K562 (cell line): ENCODE measurements at regions not wholly inside any gene's neighbourhood (a gene's known extent, or its start where the extent isn't known, plus 50 kb on each side); places are given as distances from the start of the nearest gene placed in this dataset.

Source experiments
- ATAC-seq: fragments of 200-7000 bp; cut with Tn5 transposase; 3 replicates; pipeline ENCODE4 v1.9.1; 2020; ENCODE audit warnings: moderate library complexity
- BruUV-seq: library from RNA; stranded (reverse); fragments of 400-500 nt; replicated peaks from 2 replicates; lab custom pipeline; 2021; lab: Mats Ljungman, UMichigan
- CTCF ChIA-PET: fragments of 300-600 bp; formaldehyde crosslinking; extraction: SDS; loops from one replicate; lab custom pipeline; 2021; ENCODE audit warnings: low intra/inter-chr PET ratio; lab: Yijun Ruan, JAX
- POLR2A ChIA-PET: fragments of 300-600, 350-650 bp; sonication (Branson Sonifier 250); formaldehyde crosslinking; extraction: SDS; loops from one replicate; lab custom pipeline; 2021; ENCODE audit warnings: antibody characterized with exemption, inconsistent platforms; lab: Yijun Ruan, JAX
- DNase-seq, 4 experiments: peaks; one replicate each; pipeline versions ENCODE4 v3.0.0 to v3.0.0-alpha.2; 2011 to 2018; ENCODE audit warnings: low spot score in 3 of 4, mixed read lengths in 3 of 4; ENCODE audit errors: extremely low read depth in 1 of 4
- FAIRE-seq: peaks from 2 replicates; lab custom pipeline; 2011; peaks lifted over from hg19 to GRCh38; lab: Jason Lieb, UNC
- H2AFZ ChIP-seq: 2 replicates; pipeline ENCODE4 v1.6.0; 2011; ENCODE audit warnings: low read depth, low read length, control low read depth, inconsistent platforms
- H3K27ac ChIP-seq: fragments of 200-600 bp; 3 replicates; pipeline ENCODE4 v1.8.0; 2011; ENCODE audit warnings: low read depth, mild to moderate bottlenecking, control low read depth, inconsistent platforms, low read length, moderate library complexity, mixed read lengths; ENCODE audit errors: extremely low read depth
- H3K27me3 ChIP-seq, 2 experiments: fragments of 300-600 bp in 1 of 2; 2 replicates in 1 of 2; 3 replicates in 1 of 2; pipeline versions ENCODE4 v1.6.0 to v1.8.0; 2011; ENCODE audit warnings: inconsistent platforms in 2 of 2, low read length in 2 of 2, mild to moderate bottlenecking in 1 of 2, mixed read lengths in 1 of 2, moderate library complexity in 1 of 2; ENCODE audit not compliant: control insufficient read depth in 2 of 2, insufficient read depth in 2 of 2
- H3K36me3 ChIP-seq: fragments of 300-600 bp; 3 replicates; pipeline ENCODE4 v1.8.0; 2011; ENCODE audit warnings: mild to moderate bottlenecking, low read length, inconsistent platforms; ENCODE audit not compliant: control insufficient read depth, insufficient read depth
- H3K4me1 ChIP-seq, 2 experiments: fragments of 200-600 bp in 1 of 2; replicated peaks in 1 of 2; 2 replicates in 1 of 2; 3 replicates in 1 of 2; pipeline versions ENCODE4 v1.5.1 to v1.8.0; 2011; ENCODE audit warnings: inconsistent platforms in 2 of 2, low read length in 2 of 2, mild to moderate bottlenecking in 1 of 2, mixed read lengths in 1 of 2, moderate library complexity in 1 of 2; ENCODE audit not compliant: control insufficient read depth in 2 of 2, insufficient read depth in 2 of 2
- H3K4me2 ChIP-seq: 2 replicates; pipeline ENCODE4 v1.6.1; 2011; ENCODE audit warnings: low read length, control low read depth, inconsistent platforms, mixed read lengths; ENCODE audit not compliant: insufficient read depth
- H3K4me3 ChIP-seq: fragments of 200-600 bp; sonication (generic), shearing (Covaris generic); 2 replicates; pipeline ENCODE4 v1.5.1; 2016; ENCODE audit warnings: control low read depth, inconsistent platforms
- H3K79me2 ChIP-seq: fragments of 200-600 bp; 3 replicates; pipeline ENCODE4 v1.8.0; 2011; ENCODE audit warnings: low read length, inconsistent platforms; ENCODE audit not compliant: control insufficient read depth, insufficient read depth
- H3K9ac ChIP-seq, 2 experiments: 2 replicates each; pipeline versions ENCODE4 v1.6.0 to v1.6.1; 2011; ENCODE audit warnings: low read depth in 2 of 2, low read length in 2 of 2, control low read depth in 1 of 2, inconsistent platforms in 1 of 2, mild to moderate bottlenecking in 1 of 2, mixed read lengths in 1 of 2; ENCODE audit not compliant: insufficient read depth in 1 of 2
- H3K9me1 ChIP-seq: one replicate; pipeline ENCODE4 v1.6.0; 2011; ENCODE audit warnings: inconsistent platforms, mild to moderate bottlenecking, low read length, moderate library complexity; ENCODE audit not compliant: control insufficient read depth, insufficient read depth
- H3K9me3 ChIP-seq: replicated peaks from 2 replicates; pipeline ENCODE4 v1.5.1; 2011; ENCODE audit warnings: low read depth, low read length, inconsistent platforms; ENCODE audit not compliant: control insufficient read depth, insufficient read depth
- H4K20me1 ChIP-seq: replicated peaks from 2 replicates; pipeline ENCODE4 v1.6.1; 2011; ENCODE audit warnings: low read length, inconsistent platforms, mixed read lengths; ENCODE audit not compliant: control insufficient read depth, insufficient read depth
- CTCF ChIP-seq, 3 experiments: IDR thresholded peaks in 2 of 3; conservative IDR thresholded peaks in 1 of 3; 2 replicates each; pipeline ENCODE4 v1.5.1; 2011 to 2012; ENCODE audit warnings: low read length in 3 of 3, mild to moderate bottlenecking in 3 of 3, control low read depth in 2 of 3, improper control_type of control experiment in 1 of 3, inconsistent platforms in 1 of 3, low read depth in 1 of 3, mixed read lengths in 1 of 3, moderate library complexity in 1 of 3; ENCODE audit not compliant: insufficient read depth in 2 of 3
- ETV6 ChIP-seq, 3 experiments: fragments of 150-350 bp in 1 of 3; sonication (generic) in 1 of 3; formaldehyde crosslinking in 1 of 3; IDR thresholded peaks; 2 replicates each; pipeline versions ENCODE4 v1.6.1 to v1.8.0; 2014 to 2022; ENCODE audit warnings: borderline replicate concordance in 2 of 3, low read depth in 2 of 3, antibody characterized with exemption in 1 of 3, low read length in 1 of 3, mild to moderate bottlenecking in 1 of 3, missing genetic modification reagents in 1 of 3
- NFE2 ChIP-seq: IDR thresholded peaks from 2 replicates; pipeline ENCODE4 v1.6.1; 2014; ENCODE audit warnings: antibody characterized with exemption, low read depth
- TAF15 ChIP-seq: fragments of 200-400 bp; formaldehyde crosslinking; IDR thresholded peaks from 2 replicates; pipeline ENCODE4 v1.6.1; 2017; ENCODE audit warnings: mild to moderate bottlenecking, low read depth, low read length, moderate library complexity
- TEAD1 ChIP-seq, 2 experiments: fragments of 450-650 bp in 1 of 2; sonication (generic) in 1 of 2; formaldehyde crosslinking; IDR thresholded peaks; 2 replicates each; pipeline versions ENCODE4 v1.4.0 to v1.8.0; 2020 to 2022; ENCODE audit warnings: mild to moderate bottlenecking in 2 of 2, missing genetic modification reagents in 1 of 2
- ZNF316 ChIP-seq: fragments of 450-650 bp; IDR thresholded peaks from 2 replicates; pipeline ENCODE4 v1.6.1; 2016
- ZNF644 ChIP-seq: fragments of 200-800 bp; sonication (Bioruptor generic); IDR thresholded peaks from 2 replicates; pipeline ENCODE4 v1.6.1; 2016; ENCODE audit warnings: low read depth, missing genetic modification characterization, missing compliant biosample characterization
- WGBS: fragments of 100-300 bp; shearing (Covaris generic); methylation state at CpG from one replicate; pipeline ENCODE4 v1.1.6; 2016; ENCODE audit warnings: low coverage, mixed read lengths; ENCODE audit not compliant: insufficient coverage; ENCODE audit errors: missing lambda C conversion rate; 5-methylcytosine and 5-hydroxymethylcytosine counted together
- in situ Hi-C: fragments of 300-500 bp; cut with MboI; formaldehyde crosslinking; loops from 4 replicates; pipeline ENCODE4 v1.15.0; 2018; ENCODE audit warnings: inconsistent platforms, mixed read lengths
- intact Hi-C: fragments of 100-400 bp; cut with micrococcal nuclease; formaldehyde crosslinking; loops from 2 replicates; pipeline ENCODE4 v1.14.2; 2022
- TF ChIP-seq, protein P1 (sequence below), 2 experiments: fragments of 450-650 bp; formaldehyde crosslinking in 1 of 2; IDR thresholded peaks; 2 replicates each; pipeline versions ENCODE4 v1.4.0 to v1.6.1; 2014 to 2020; ENCODE audit warnings: mild to moderate bottlenecking in 2 of 2, borderline replicate concordance in 1 of 2, low read depth in 1 of 2
- TF ChIP-seq, protein P2 (sequence below): fragments of 250-450 bp; sonication (Bioruptor Pico); IDR thresholded peaks from 2 replicates; pipeline ENCODE4 v1.5.0; 2020; ENCODE audit warnings: mild to moderate bottlenecking

DNA sequence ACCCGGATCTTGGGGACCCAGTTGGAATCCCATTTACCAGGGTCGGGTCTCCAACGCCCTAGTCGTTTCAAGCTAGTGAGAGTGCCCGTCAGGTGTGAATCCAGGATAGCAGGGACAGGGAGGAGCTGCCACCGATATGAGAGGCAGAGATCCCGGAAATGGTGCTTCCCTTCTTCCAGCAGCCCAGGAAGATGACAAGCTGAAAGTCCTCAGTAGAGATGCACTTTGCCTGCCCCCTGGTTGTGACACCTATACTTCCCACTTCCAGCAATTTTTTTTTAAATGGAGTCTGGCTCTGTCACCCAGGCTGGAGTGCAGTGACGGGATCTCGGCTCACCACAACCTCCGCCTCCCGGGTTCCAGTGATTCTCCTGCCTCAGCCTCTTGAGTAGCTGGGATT lies 503.0 kb downstream of the NTRK3 start:
- intact Hi-C loops (loop anchor here (5.0 kb wide), 2 partner anchors 131 to 146 kb away; no protein-coding TSS in a partner anchor), in situ Hi-C loops (no loop called here)
- FAIRE-seq: peak; percentile 55
- Histone ChIP-seq H3K36me3 (no peaks in the 10 kb centered on the region), H3K9me1 (no peaks in the 10 kb centered on the region), H3K79me2 (no peaks in the 10 kb centered on the region), H3K9me3 (no peaks in the 10 kb centered on the region), H2AFZ (peak overlapping the region; percentile 81), H3K4me2 (peak overlapping the region; percentile 61), H3K27ac (no peak overlapping the region; the same call in 2 of the 3 replicates), H3K27me3 (no peaks in the 10 kb centered on the region), H3K4me1 (peaks cover 3 to 18% of the 10 kb centered on the region in 2 experiments; a peak in 3 of 5 replicates), H3K4me3 (no peak overlapping the region), H4K20me1 (no peaks in the 10 kb centered on the region), H3K9ac (no peak overlapping the region)
- ChIA-PET CTCF (interaction anchor here (1.3 kb wide), 1 partner anchor 145 kb away, joined by 3 read pairs; no protein-coding TSS in a partner anchor), POLR2A (interaction anchor here (0.6 to 0.7 kb wide), 3 partner anchors 9 to 228 kb away, joined by 3 read pairs; no protein-coding TSS in a partner anchor)
- WGBS: 13% methylated on average over 6 of the region's 11 CpGs
- DNase-seq: peak in 2 of 4 experiments; percentile 53 to 63
- BruUV-seq: no TSS peak
- ATAC-seq: peak; percentile 87
- TF ChIP-seq NFE2 (0 out of 2 replicates have a peak, but pooled peaks have one; percentile 2), ZNF316 (no peak), ETV6 (IDR thresholded peaks at IDR 0.05; ENCODE audit: borderline replicate concordance in 1 of 2, low read depth in 2 of 2, low read length in 1 of 2) (peak; percentile 37 to 55; a peak in 1 of 4 replicates), ETV6 (CRISPR knock-in tag; IDR thresholded peaks at IDR 0.05; ENCODE audit: borderline replicate concordance) (no peak), TAF15 (no peak), CTCF (IDR thresholded peaks at IDR 0.05 in 2 of 3, conservative IDR thresholded peaks at IDR 0.05 in 1 of 3; ENCODE audit: insufficient read depth in 2 of 3, low read depth in 1 of 3, low read length in 3 of 3) (peak; percentile 25 to 59 (median 33); a peak in 2 of 6 replicates), ZNF644 (tag) (no peak), TEAD1 (CRISPR knock-in tag; IDR thresholded peaks at IDR 0.05) (no peak)
- TF ChIP-seq, protein P1, sequence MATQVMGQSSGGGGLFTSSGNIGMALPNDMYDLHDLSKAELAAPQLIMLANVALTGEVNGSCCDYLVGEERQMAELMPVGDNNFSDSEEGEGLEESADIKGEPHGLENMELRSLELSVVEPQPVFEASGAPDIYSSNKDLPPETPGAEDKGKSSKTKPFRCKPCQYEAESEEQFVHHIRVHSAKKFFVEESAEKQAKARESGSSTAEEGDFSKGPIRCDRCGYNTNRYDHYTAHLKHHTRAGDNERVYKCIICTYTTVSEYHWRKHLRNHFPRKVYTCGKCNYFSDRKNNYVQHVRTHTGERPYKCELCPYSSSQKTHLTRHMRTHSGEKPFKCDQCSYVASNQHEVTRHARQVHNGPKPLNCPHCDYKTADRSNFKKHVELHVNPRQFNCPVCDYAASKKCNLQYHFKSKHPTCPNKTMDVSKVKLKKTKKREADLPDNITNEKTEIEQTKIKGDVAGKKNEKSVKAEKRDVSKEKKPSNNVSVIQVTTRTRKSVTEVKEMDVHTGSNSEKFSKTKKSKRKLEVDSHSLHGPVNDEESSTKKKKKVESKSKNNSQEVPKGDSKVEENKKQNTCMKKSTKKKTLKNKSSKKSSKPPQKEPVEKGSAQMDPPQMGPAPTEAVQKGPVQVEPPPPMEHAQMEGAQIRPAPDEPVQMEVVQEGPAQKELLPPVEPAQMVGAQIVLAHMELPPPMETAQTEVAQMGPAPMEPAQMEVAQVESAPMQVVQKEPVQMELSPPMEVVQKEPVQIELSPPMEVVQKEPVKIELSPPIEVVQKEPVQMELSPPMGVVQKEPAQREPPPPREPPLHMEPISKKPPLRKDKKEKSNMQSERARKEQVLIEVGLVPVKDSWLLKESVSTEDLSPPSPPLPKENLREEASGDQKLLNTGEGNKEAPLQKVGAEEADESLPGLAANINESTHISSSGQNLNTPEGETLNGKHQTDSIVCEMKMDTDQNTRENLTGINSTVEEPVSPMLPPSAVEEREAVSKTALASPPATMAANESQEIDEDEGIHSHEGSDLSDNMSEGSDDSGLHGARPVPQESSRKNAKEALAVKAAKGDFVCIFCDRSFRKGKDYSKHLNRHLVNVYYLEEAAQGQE (IDR thresholded peaks at IDR 0.05; ENCODE audit: borderline replicate concordance): peak; percentile 66; the same call in 1 of the 2 replicates
- TF ChIP-seq, protein P1 (CRISPR knock-in tag; IDR thresholded peaks at IDR 0.05; ENCODE audit: low read depth): no peak
- TF ChIP-seq, protein P2, sequence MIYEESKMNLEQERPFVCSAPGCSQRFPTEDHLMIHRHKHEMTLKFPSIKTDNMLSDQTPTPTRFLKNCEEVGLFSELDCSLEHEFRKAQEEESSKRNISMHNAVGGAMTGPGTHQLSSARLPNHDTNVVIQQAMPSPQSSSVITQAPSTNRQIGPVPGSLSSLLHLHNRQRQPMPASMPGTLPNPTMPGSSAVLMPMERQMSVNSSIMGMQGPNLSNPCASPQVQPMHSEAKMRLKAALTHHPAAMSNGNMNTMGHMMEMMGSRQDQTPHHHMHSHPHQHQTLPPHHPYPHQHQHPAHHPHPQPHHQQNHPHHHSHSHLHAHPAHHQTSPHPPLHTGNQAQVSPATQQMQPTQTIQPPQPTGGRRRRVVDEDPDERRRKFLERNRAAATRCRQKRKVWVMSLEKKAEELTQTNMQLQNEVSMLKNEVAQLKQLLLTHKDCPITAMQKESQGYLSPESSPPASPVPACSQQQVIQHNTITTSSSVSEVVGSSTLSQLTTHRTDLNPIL (CRISPR knock-in tag): no peak
